ENCODE measurements at regions not wholly inside any gene's neighbourhood (a gene's known extent, or its start where the extent isn't known, plus 50 kb on each side); places are given as distances from the start of the nearest gene placed in this dataset.

GRCh38 chr3:160159341-160159740, 65.9 kb upstream of the C3orf80 start:
- TF ChIP-seq CTCF (IDR thresholded peaks at IDR 0.05) (no peak), POLR2A (IDR thresholded peaks at IDR 0.05) (no peak)
